ENCODE measurements at regions not wholly inside any gene's neighbourhood (a gene's known extent, or its start where the extent isn't known, plus 50 kb on each side); places are given as distances from the start of the nearest gene placed in this dataset.
A peak's percentile ranks its signal among the peaks of the same experiment; 100 is the strongest.
"Not testable (repeated sequence)": the region's sequence is repeated elsewhere in the genome, so short reads cannot be mapped to it uniquely, and the experiment has no call there.

DNA sequence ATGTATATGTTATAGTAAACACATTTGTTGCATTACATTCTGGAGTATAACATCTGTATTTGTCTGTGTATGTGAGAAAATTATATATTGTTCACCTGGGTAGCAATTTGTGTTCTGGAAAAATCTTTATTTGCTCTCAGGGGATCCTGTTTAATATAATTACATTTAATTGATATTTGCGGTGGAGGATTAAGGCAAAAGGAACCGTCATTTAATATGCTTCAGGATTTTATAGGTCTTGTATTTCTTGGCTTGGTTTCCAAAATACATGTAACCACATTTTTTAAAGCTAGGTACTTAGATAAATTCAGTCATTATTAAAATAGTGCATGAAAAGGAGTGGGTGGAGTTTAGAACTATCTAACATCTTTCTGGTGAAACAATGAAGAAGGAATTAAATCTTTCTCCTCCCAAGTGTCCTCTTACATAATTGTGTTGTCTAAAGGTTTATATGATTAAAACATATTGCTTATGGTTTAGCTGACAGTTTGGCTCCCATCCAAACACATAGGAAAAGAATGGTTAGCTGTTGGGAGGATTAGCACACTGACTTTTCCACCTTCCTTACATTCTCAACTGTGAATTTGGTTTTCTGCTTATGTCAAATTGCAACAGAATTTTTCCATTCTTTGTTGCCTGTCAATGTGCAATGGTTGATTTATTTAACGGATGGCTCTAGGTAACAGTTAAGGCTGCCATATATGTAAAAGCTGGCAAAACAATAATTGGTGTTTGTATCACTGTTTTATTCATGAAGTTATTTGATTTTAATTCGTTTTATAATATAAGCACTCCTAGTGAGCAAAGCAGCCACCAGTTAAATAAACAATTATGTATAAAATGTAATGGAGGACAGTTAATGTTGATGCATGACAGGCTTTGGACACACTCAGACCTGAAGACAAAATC, 250.8 kb upstream of the SFRP2 start:
- no peak for ATAC-seq
- DNase-seq = no peak
- intact Hi-C loops (cut with DNase I) = no loop called here

DNA sequence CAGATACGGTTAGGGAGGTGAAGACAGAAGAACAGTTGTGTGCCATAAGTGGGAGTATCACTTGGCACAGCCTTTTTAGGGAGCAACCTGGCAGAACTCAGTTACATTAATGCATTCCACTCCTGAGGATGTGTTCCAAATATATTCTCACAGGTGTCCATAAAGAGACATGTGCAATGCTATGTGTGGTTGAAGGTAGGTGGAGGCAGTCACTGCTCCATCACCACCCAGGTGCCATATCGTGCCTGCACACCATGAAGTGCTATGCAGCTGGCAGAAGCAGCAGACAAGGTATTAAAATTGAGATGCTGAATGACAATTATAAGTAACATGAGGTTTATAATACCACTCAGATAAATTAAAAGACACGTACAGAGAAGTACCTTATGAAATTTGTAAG, 248.0 kb upstream of the SFRP2 start:
- DNase-seq = no peak
- ATAC-seq = no peak
- intact Hi-C loops (cut with DNase I) = no loop called here

GRCh38 chr4:154035341-154035740, 246.5 kb upstream of the SFRP2 start:
- DNase-seq (no peak), ATAC-seq (no peak)
- intact Hi-C loops (cut with DNase I) = no loop called here

DNA sequence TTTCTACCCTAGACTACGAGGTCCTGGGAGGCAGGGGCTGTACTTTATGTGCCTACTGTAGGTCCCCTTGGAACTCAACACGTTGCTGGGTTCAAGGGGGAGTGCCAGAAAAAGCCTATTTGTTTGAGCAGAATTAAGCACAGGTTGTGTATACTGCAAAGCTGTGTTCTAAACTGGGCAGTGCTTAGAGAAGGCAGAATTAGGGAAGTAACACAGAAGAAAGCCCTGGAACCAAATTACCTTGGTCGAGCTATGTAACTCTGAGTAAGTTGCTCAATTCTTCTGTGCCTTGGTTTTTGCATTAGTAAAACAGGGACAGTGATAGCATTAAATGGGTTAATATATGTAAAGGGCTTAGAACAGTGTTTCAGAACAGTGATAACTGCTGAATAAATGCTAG, 245.0 kb upstream of the SFRP2 start:
- DNase-seq (no peak), ATAC-seq (no peak)
- intact Hi-C loops (cut with DNase I) = no loop called here

DNA sequence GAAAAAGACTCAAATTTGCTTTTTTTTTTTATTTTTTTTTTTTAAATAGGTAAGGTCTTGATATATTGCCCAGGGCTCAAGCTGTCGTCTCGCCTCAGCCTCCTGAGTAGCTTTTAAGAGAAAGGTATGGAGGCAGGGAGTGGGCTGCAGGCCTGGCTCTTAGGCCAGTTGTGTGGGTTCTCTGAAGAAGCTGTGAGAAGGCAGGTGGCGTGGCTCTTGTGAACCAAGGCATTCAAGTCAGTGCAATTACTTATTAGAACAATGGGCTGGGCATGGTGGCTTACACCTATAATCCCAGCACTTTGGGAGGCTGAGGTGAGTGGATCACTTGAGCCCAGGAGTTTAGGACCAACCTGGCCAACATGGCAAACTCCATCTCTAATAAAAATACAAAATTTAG, 244.0 kb upstream of the SFRP2 start:
- intact Hi-C loops (cut with DNase I) = no loop called here
- ATAC-seq (no peak), DNase-seq (no peak)

DNA sequence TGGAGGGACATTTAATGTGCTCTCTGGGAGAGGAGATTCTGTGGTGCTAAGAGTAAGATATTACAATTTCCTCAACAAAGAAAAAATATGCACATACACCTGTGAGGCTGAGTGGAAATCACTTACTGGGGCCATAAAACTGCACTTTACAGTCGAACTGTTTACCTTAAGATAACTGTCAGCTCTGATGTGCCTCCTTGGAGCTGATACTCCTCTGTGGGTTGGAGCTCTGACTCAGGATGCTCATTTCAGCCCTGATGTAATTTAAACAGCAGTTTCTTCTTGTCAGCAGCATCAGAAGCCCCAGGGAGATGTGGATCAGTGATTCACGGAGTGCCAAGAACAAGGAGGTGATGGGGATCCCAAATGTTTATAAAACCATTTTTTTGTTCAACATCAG, 241.9 kb upstream of the SFRP2 start:
- intact Hi-C loops (cut with DNase I) = no loop called here
- DNase-seq (no peak), ATAC-seq (no peak)

GRCh38 chr4:154030152-154030551, 241.3 kb upstream of the SFRP2 start:
- DNase-seq (no peak), ATAC-seq (no peak)
- intact Hi-C loops (cut with DNase I) = no loop called here

GRCh38 chr4:154029171-154029570, 240.3 kb upstream of the SFRP2 start:
- no peak for DNase-seq
- ATAC-seq = no peak
- intact Hi-C loops (cut with DNase I) = loop anchor here (5.0 to 10.0 kb wide), 2 partner anchors 234 to 237 kb away; no protein-coding TSS in a partner anchor

GRCh38 chr4:154025110-154025509, 236.2 kb upstream of the SFRP2 start:
- intact Hi-C loops (cut with DNase I) = loop anchor here (5.0 to 10.0 kb wide), 2 partner anchors 230 to 233 kb away; no protein-coding TSS in a partner anchor
- DNase-seq (no peak), ATAC-seq (no peak)

DNA sequence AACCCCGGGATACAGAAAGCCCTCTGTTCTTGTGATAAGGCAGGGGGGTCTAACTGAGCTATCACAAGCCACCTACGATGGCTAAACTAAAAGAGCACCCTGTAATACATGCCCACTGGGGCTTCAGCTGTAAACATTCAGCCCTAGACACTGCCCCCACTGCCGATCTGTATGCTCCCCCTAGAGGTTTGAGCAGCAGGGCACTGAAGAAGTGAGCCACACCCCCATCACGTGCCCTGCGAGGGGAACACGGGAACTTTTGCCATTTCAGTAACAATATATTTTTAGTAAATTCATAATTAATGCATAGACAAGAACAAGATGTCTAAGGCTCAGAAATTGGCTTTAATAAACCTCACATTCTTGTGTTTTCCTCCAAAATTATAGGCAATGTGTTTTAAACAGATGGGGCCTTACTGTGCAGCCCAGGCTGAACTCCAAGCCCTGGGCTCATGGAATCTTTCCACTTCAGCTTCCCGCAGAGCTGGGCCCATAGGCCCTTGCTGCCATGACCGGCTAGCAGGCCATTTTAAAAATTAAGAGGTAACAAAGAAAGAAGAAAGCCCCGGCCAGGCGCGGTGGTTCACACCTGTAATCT, 235.3 kb upstream of the SFRP2 start:
- intact Hi-C loops (cut with DNase I) = loop anchor here in 1 of 2 donors (10.0 kb wide), 1 partner anchor 229 kb away; no protein-coding TSS in a partner anchor
- peak in 1 of 2 donors; percentile 52 for ATAC-seq
- DNase-seq = no peak

DNA sequence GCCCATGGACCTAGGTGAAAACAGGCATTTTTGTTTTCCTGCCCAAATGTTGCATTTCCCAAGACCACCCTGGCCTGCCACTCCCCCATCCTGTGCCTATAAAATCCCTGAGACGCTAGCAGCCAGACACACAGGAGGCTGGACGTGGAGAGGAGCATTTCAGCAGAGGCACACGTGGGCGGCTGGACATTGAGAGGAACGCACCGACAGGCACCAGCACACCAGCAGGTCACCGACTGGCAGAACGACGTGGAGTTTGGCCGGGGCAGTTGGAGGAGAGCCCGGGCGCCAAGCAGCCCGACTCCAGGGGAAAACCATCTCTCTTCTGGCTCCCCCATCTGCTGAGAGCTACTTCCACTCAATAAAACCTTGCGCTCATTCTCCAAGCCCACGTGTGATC, 234.8 kb upstream of the SFRP2 start:
- intact Hi-C loops (cut with DNase I) = loop anchor here in 1 of 2 donors (10.0 kb wide), 1 partner anchor 229 kb away; no protein-coding TSS in a partner anchor
- peak in 1 of 2 donors; percentile 8 for ATAC-seq
- DNase-seq = not testable (repeated sequence)

- intact Hi-C loops (cut with DNase I) = loop anchor here in 1 of 2 donors (10.0 kb wide), 1 partner anchor 225 kb away; no protein-coding TSS in a partner anchor
- no peak for ATAC-seq
- DNase-seq = no peak
Measured at GRCh38 chr4:154019811-154020210, 230.9 kb upstream of the SFRP2 start.

DNA sequence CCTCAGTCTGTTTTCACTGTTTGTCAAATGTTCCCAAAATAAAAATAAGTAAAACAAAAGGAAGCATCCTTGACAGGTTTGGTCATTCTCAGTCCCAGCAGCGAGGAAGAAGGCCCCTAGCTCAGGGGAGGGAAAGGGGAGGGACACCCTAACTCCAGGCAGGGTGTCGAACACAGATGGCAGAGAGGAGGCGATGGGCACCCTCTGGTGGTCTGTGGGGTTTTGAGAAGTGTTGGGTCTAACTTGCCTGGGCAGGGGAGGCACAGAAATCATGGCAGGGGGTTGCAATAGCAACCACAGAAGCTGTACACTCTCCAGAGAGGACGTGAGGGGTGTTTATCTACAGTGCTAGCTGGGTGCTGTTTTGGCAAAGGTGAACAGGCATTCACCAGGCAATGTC, 229.8 kb upstream of the SFRP2 start:
- DNase-seq = no peak
- intact Hi-C loops (cut with DNase I) = no loop called here

GRCh38 chr4:154015578-154015977, 226.7 kb upstream of the SFRP2 start:
- DNase-seq = no peak
- intact Hi-C loops (cut with DNase I) = no loop called here
- no peak for ATAC-seq

More for the DNA sequence above, 229.8 kb upstream of the SFRP2 start:
- ATAC-seq = no peak

- DNase-seq = no peak
- intact Hi-C loops (cut with DNase I) = no loop called here
- no peak for ATAC-seq
Measured at GRCh38 chr4:154014407-154015321, 225.8 kb upstream of the SFRP2 start.

GRCh38 chr4:154013576-154013975, 224.7 kb upstream of the SFRP2 start:
- DNase-seq (no peak), ATAC-seq (no peak)
- intact Hi-C loops (cut with DNase I) = no loop called here

DNA sequence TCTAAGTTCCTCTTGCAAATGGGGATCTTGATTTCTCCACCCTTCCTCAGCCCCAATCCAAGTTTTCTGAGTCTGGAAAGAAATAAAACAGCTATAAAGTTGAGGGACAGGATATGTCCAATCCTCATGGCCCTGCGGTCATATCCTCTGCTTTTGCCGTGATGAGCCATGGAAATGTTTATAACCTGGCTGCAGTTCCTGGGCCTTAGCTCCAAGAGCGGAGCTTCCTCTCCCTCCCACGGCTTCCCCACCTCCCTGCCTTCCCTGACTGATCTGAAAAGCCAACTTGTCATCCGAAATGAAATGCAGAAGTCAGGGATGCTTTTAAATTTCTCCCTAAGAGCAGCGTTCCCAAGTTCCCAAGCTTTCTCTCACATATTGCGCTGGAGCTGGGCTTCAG, 221.5 kb upstream of the SFRP2 start:
- intact Hi-C loops (cut with DNase I) = no loop called here
- ATAC-seq (no peak), DNase-seq (no peak)

GRCh38 chr4:154009788-154010187, 220.9 kb upstream of the SFRP2 start:
- ATAC-seq = no peak

GRCh38 chr4:154009191-154009590, 220.3 kb upstream of the SFRP2 start:
- ATAC-seq (no peak), DNase-seq (no peak)
- intact Hi-C loops (cut with DNase I) = no loop called here

More at GRCh38 chr4:154009788-154010187, 220.9 kb upstream of the SFRP2 start:
- no peak for DNase-seq
- intact Hi-C loops (cut with DNase I) = no loop called here
